NK-92 treated with Interleukin-12 subunit alpha and Interleukin-12 subunit beta, amount 100 ng/mL, for 24 hours (cell line): ENCODE measurements at regions not wholly inside any gene's neighbourhood (a gene's known extent, or its start where the extent isn't known, plus 50 kb on each side); places are given as distances from the start of the nearest gene placed in this dataset.
"Not testable (repeated sequence)": the region's sequence is repeated elsewhere in the genome, so short reads cannot be mapped to it uniquely, and the experiment has no call there.

Experiments
- DNase-seq: peaks from one replicate; lab custom pipeline; 2025; lab: John Stamatoyannopoulos, UW

GRCh38 chr1:245061808-245062207 lies 93.0 kb upstream of the KIF26B start:
- DNase-seq, result not testable (repeated sequence)

- no peak for DNase-seq
Measured at GRCh38 chr1:245060684-245061374, 94.0 kb upstream of the KIF26B start.

GRCh38 chr1:245059806-245060424 lies 94.9 kb upstream of the KIF26B start:
- DNase-seq, result no peak

GRCh38 chr1:245058882-245059281 lies 95.9 kb upstream of the KIF26B start:
- no peak for DNase-seq

- no peak for DNase-seq
Measured at GRCh38 chr1:245058436-245058835, 96.3 kb upstream of the KIF26B start.

GRCh38 chr1:245056913-245057312 lies 97.9 kb upstream of the KIF26B start:
- DNase-seq, result no peak

- not testable (repeated sequence) for DNase-seq
Measured at GRCh38 chr1:245056296-245056695, 98.5 kb upstream of the KIF26B start.

GRCh38 chr1:245055752-245056151 lies 99.0 kb upstream of the KIF26B start:
- DNase-seq, result no peak

- DNase-seq, result no peak
Measured at GRCh38 chr1:245054507-245055270, 100.1 kb upstream of the KIF26B start.

GRCh38 chr1:245054105-245054504 lies 100.7 kb upstream of the KIF26B start:
- no peak for DNase-seq

GRCh38 chr1:245052258-245052657 lies 102.5 kb upstream of the KIF26B start:
- no peak for DNase-seq

GRCh38 chr1:245051349-245052221 lies 103.2 kb upstream of the KIF26B start:
- DNase-seq, result no peak

- DNase-seq, result no peak
Measured at GRCh38 chr1:245046769-245047168, 108.0 kb upstream of the KIF26B start.

GRCh38 chr1:245046315-245046714 lies 108.5 kb upstream of the KIF26B start:
- no peak for DNase-seq

GRCh38 chr1:245045087-245045881 lies 109.5 kb upstream of the KIF26B start:
- no peak for DNase-seq

GRCh38 chr1:245043611-245043940 lies 111.2 kb upstream of the KIF26B start:
- DNase-seq, result no peak

GRCh38 chr1:245041058-245041698 lies 113.6 kb upstream of the KIF26B start:
- DNase-seq, result no peak

GRCh38 chr1:245039196-245039595 lies 115.6 kb upstream of the KIF26B start:
- no peak for DNase-seq

- DNase-seq, result no peak
Measured at GRCh38 chr1:245036102-245036501, 118.7 kb upstream of the KIF26B start.

- no peak for DNase-seq
Measured at GRCh38 chr1:245031041-245031440, 123.7 kb upstream of the KIF26B start.

- DNase-seq, result no peak
Measured at GRCh38 chr1:245026247-245026646, 128.5 kb upstream of the KIF26B start.
